ENCODE measurements at regions not wholly inside any gene's neighbourhood (a gene's known extent, or its start where the extent isn't known, plus 50 kb on each side); places are given as distances from the start of the nearest gene placed in this dataset.

GRCh38 chr20:11546939-11547338 lies 370.8 kb upstream of the BTBD3 start:
- Histone ChIP-seq H2AFZ (ENCODE audit: low read length) (no peak overlapping the region), H3K9me2 (replicated peaks; ENCODE audit: insufficient read depth, low read length) (no peaks in the 10 kb centered on the region), H3K27me3 (replicated peaks; ENCODE audit: insufficient read depth, low read length) (no peaks in the 10 kb centered on the region), H3K4me1 (ENCODE audit: low read length) (no peaks in the 10 kb centered on the region), H3K36me3 (replicated peaks; ENCODE audit: insufficient read depth, low read length) (no peaks in the 10 kb centered on the region), H3F3A (ENCODE audit: insufficient read depth, low read length) (no peaks in the 10 kb centered on the region), H4K20me1 (ENCODE audit: insufficient read depth, low read length) (no peaks in the 10 kb centered on the region), H3K79me2 (ENCODE audit: low read length) (no peaks in the 10 kb centered on the region), H3K4me3 (ENCODE audit: low read length) (no peak overlapping the region), H3K4me2 (ENCODE audit: low read depth, low read length) (no peak overlapping the region), H3K9ac (ENCODE audit: low read length) (no peak overlapping the region), H3K9me3 (replicated peaks; ENCODE audit: insufficient read depth, low read length) (no peaks in the 10 kb centered on the region), H3K27ac (ENCODE audit: low read length) (no peak overlapping the region)
- TF ChIP-seq CTCF (IDR thresholded peaks at IDR 0.05; ENCODE audit: low read length) (no peak), EZH2 (optimal IDR thresholded peaks at IDR 0.05; ENCODE audit: low read depth, low read length) (no peak), EZH2phosphoT487 (IDR thresholded peaks at IDR 0.05; ENCODE audit: low read length) (no peak)
- no peak for DNase-seq

GRCh38 chr20:11549172-11550103 lies 368.3 kb upstream of the BTBD3 start:
- no peaks in the 10 kb centered on the region for H3K79me2 ChIP-seq (ENCODE audit: low read length)
- H3K27me3 ChIP-seq (replicated peaks; ENCODE audit: insufficient read depth, low read length) = no peaks in the 10 kb centered on the region
- no peak overlapping the region for H3K4me3 ChIP-seq (ENCODE audit: low read length)
- no peaks in the 10 kb centered on the region for H3K36me3 ChIP-seq (replicated peaks; ENCODE audit: insufficient read depth, low read length)
- H2AFZ ChIP-seq (ENCODE audit: low read length) = no peak overlapping the region
- H3K9ac ChIP-seq (ENCODE audit: low read length) = no peak overlapping the region
- H3K4me1 ChIP-seq (ENCODE audit: low read length) = no peaks in the 10 kb centered on the region
- H3K9me3 ChIP-seq (replicated peaks; ENCODE audit: insufficient read depth, low read length) = no peaks in the 10 kb centered on the region
- no peaks in the 10 kb centered on the region for H3F3A ChIP-seq (ENCODE audit: insufficient read depth, low read length)
- DNase-seq = no peak
- H4K20me1 ChIP-seq (ENCODE audit: insufficient read depth, low read length) = no peaks in the 10 kb centered on the region
- H3K4me2 ChIP-seq (ENCODE audit: low read depth, low read length) = no peak overlapping the region
- TF ChIP-seq EZH2phosphoT487 (IDR thresholded peaks at IDR 0.05; ENCODE audit: low read length) (no peak), CTCF (IDR thresholded peaks at IDR 0.05; ENCODE audit: low read length) (no peak), EZH2 (optimal IDR thresholded peaks at IDR 0.05; ENCODE audit: low read depth, low read length) (no peak)
- H3K9me2 ChIP-seq (replicated peaks; ENCODE audit: insufficient read depth, low read length) = no peaks in the 10 kb centered on the region
- H3K27ac ChIP-seq (ENCODE audit: low read length) = no peak overlapping the region

- no peak for TF ChIP-seq EZH2 (optimal IDR thresholded peaks at IDR 0.05; ENCODE audit: low read depth, low read length)
- TF ChIP-seq CTCF (IDR thresholded peaks at IDR 0.05; ENCODE audit: low read length) = no peak
- TF ChIP-seq EZH2phosphoT487 (IDR thresholded peaks at IDR 0.05; ENCODE audit: low read length) = no peak
- no peak overlapping the region for H3K4me3 ChIP-seq (ENCODE audit: low read length)
- no peak for DNase-seq
- no peak overlapping the region for H2AFZ ChIP-seq (ENCODE audit: low read length)
- no peak overlapping the region for H3K4me2 ChIP-seq (ENCODE audit: low read depth, low read length)
- no peaks in the 10 kb centered on the region for H3K27me3 ChIP-seq (replicated peaks; ENCODE audit: insufficient read depth, low read length)
- no peaks in the 10 kb centered on the region for H4K20me1 ChIP-seq (ENCODE audit: insufficient read depth, low read length)
- no peak overlapping the region for H3K9ac ChIP-seq (ENCODE audit: low read length)
- no peak overlapping the region for H3K27ac ChIP-seq (ENCODE audit: low read length)
- H3F3A ChIP-seq (ENCODE audit: insufficient read depth, low read length) = no peaks in the 10 kb centered on the region
- H3K9me3 ChIP-seq (replicated peaks; ENCODE audit: insufficient read depth, low read length) = no peaks in the 10 kb centered on the region
- no peaks in the 10 kb centered on the region for H3K9me2 ChIP-seq (replicated peaks; ENCODE audit: insufficient read depth, low read length)
- H3K79me2 ChIP-seq (ENCODE audit: low read length) = no peaks in the 10 kb centered on the region
- no peaks in the 10 kb centered on the region for H3K4me1 ChIP-seq (ENCODE audit: low read length)
- no peaks in the 10 kb centered on the region for H3K36me3 ChIP-seq (replicated peaks; ENCODE audit: insufficient read depth, low read length)
These were observed 366.9 kb upstream of the BTBD3 start for GRCh38 chr20:11550657-11551338.
